ENCODE measurements at regions not wholly inside any gene's neighbourhood (a gene's known extent, or its start where the extent isn't known, plus 50 kb on each side); places are given as distances from the start of the nearest gene placed in this dataset.

DNA sequence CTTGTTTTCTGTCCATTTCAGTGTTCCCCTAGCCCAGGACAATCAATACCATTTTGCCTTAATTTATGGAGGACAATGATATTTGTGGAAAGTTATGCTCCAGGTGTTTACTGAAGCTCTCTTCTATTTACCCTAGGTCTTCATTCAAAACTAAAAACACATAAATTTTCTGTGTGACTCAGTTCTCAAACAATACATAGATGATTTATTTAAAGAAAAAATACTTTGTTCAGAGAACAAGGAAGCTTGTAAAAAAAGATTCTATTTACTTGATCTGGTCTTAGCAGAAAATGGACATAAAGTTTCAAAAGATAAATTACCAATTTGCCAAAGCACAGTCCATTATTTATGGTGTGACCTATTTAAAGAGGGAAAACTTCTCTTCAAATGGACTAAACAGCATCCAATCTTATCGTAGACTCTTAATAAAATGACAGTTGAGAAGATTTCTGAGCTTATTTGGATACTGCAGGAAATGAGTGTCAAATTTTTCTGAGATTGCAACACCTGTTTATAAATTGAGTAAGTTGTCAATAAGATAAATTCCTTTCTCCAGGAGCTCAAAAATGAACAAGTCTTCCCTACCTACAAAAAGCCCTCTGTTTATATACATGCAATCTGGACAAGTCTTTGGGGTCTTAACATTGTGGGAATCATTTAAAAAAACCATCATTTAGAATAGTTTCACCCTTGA is 627.2 kb downstream of the PSAT1 start:
- H3K27ac ChIP-seq (ENCODE audit: low read depth, low read length) = no peak overlapping the region
- no peaks in the 10 kb centered on the region for H3K4me1 ChIP-seq (ENCODE audit: control insufficient read depth, insufficient read depth, low read length)
- no peak overlapping the region for H3K9ac ChIP-seq (ENCODE audit: low read depth, low read length)
- no peaks in the 10 kb centered on the region for H3K9me3 ChIP-seq (ENCODE audit: control insufficient read depth, insufficient read depth, low read length)
- no peak overlapping the region for H3K4me3 ChIP-seq (ENCODE audit: low read depth, low read length)
- no peaks in the 10 kb centered on the region for H3K36me3 ChIP-seq (ENCODE audit: control insufficient read depth, insufficient read depth, low read length)
- H3K27me3 ChIP-seq (ENCODE audit: control insufficient read depth, insufficient read depth, low read length) = no peaks in the 10 kb centered on the region

DNA sequence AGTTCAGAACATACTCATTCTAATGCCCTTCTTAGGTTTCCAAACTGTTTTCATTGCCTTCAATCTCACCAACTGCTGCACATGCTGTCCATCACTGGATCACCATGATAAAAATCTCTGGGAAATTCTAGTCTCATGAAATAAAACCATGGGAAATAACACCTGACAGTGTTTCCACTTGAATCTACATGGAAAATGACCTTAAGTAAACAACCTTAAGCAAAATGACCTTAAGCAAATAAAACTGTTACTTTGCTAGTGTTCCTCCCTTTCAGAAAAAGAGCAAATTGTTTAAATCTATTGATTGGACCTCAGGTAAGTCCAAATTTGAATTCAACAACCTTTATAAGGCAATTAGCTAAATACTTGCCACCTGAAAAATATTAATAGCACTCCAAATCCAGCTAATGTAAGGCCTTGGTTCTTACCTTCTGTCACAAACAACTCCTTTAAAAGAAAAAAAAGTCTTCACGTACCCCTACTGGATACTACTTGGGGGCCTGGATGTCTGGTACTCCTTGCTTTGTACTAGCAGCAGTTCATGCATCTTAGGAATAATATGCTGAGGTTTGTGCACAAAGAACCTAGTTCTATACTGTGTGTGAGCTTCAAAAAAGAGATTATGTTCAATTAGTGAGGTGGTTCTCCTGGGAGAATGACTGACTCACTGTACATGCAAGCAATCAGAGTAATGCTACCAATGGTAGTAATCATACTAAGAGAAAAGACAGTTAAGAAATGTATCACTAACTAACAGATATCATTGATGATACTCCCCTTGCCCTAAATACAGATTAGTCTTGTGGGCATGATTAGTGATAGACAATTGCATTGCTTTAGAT is 630.4 kb downstream of the PSAT1 start:
- no peaks in the 10 kb centered on the region for H3K27me3 ChIP-seq (ENCODE audit: control insufficient read depth, insufficient read depth, low read length)
- no peak overlapping the region for H3K27ac ChIP-seq (ENCODE audit: low read depth, low read length)
- H3K4me1 ChIP-seq (ENCODE audit: control insufficient read depth, insufficient read depth, low read length) = no peaks in the 10 kb centered on the region
- H3K36me3 ChIP-seq (ENCODE audit: control insufficient read depth, insufficient read depth, low read length) = no peaks in the 10 kb centered on the region
- no peak overlapping the region for H3K9ac ChIP-seq (ENCODE audit: low read depth, low read length)
- H3K9me3 ChIP-seq (ENCODE audit: control insufficient read depth, insufficient read depth, low read length) = peaks cover 3% of the 10 kb centered on the region; the same call in 1 of the 2 replicates
- H3K4me3 ChIP-seq (ENCODE audit: low read depth, low read length) = no peak overlapping the region

DNA sequence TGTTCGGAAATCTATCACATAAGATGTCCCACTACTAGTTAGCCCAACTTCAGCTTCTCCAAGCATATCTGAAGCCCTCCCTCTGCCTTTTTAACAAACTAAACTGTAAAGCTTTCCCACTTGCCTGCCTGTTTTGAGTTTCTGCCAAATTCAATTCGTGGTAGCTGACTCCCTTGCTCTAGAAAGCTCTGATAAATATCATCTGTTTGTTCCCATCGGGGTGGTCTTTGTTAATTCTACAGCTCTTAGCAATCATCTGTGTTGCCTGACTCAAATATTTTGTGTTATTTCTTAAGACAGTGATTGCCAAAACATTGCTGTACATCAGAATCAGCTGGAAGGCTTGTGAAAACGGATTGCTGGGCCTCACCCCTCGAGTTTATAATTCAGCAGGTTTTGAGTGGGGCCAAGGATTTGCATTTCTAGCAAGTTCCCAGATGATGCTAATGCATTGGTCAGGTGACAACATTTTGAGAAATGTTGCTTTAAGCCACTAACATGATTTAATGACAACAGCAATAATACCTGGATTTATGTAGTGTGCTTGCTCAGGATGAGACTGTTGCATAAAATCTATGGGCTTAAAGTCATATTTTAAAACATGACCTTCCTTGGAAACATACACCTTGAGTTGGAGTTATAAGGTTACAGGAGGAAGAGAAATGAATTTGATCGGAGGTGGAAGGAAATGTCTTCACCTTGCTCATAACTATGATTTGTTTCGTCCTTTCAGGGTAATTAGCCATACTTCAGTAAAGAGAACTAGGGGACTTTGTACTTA is 631.9 kb downstream of the PSAT1 start:
- no peak overlapping the region for H3K27ac ChIP-seq (ENCODE audit: low read depth, low read length)
- H3K9ac ChIP-seq (ENCODE audit: low read depth, low read length) = no peak overlapping the region
- H3K4me1 ChIP-seq (ENCODE audit: control insufficient read depth, insufficient read depth, low read length) = no peaks in the 10 kb centered on the region

GRCh38 chr9:78930281-78930680 is 633.4 kb downstream of the PSAT1 start:
- Histone ChIP-seq H3K27me3 (ENCODE audit: control insufficient read depth, insufficient read depth, low read length) (no peaks in the 10 kb centered on the region), H3K4me3 (ENCODE audit: low read depth, low read length) (no peak overlapping the region), H3K36me3 (ENCODE audit: control insufficient read depth, insufficient read depth, low read length) (no peaks in the 10 kb centered on the region), H3K4me1 (ENCODE audit: control insufficient read depth, insufficient read depth, low read length) (no peaks in the 10 kb centered on the region), H3K9me3 (ENCODE audit: control insufficient read depth, insufficient read depth, low read length) (peaks cover 3% of the 10 kb centered on the region; the same call in 1 of the 2 replicates), H3K9ac (ENCODE audit: low read depth, low read length) (no peak overlapping the region), H3K27ac (ENCODE audit: low read depth, low read length) (no peak overlapping the region)

More for the DNA sequence above, 631.9 kb downstream of the PSAT1 start:
- Histone ChIP-seq H3K36me3 (ENCODE audit: control insufficient read depth, insufficient read depth, low read length) (no peaks in the 10 kb centered on the region), H3K27me3 (ENCODE audit: control insufficient read depth, insufficient read depth, low read length) (no peaks in the 10 kb centered on the region), H3K4me3 (ENCODE audit: low read depth, low read length) (no peak overlapping the region), H3K9me3 (ENCODE audit: control insufficient read depth, insufficient read depth, low read length) (peaks cover 3% of the 10 kb centered on the region; the same call in 1 of the 2 replicates)

- no peaks in the 10 kb centered on the region for H3K4me1 ChIP-seq (ENCODE audit: control insufficient read depth, insufficient read depth, low read length)
- H3K36me3 ChIP-seq (ENCODE audit: control insufficient read depth, insufficient read depth, low read length) = no peaks in the 10 kb centered on the region
- H3K27ac ChIP-seq (ENCODE audit: low read depth, low read length) = no peak overlapping the region
- H3K4me3 ChIP-seq (ENCODE audit: low read depth, low read length) = no peak overlapping the region
- H3K9me3 ChIP-seq (ENCODE audit: control insufficient read depth, insufficient read depth, low read length) = peaks cover 3% of the 10 kb centered on the region; the same call in 1 of the 2 replicates
- H3K9ac ChIP-seq (ENCODE audit: low read depth, low read length) = no peak overlapping the region
- H3K27me3 ChIP-seq (ENCODE audit: control insufficient read depth, insufficient read depth, low read length) = no peaks in the 10 kb centered on the region
Measured at GRCh38 chr9:78932849-78933627, 636.1 kb downstream of the PSAT1 start.

GRCh38 chr9:78934880-78935279 is 636.9 kb upstream of the TLE4 start:
- H3K9me3 ChIP-seq (ENCODE audit: control insufficient read depth, insufficient read depth, low read length) = peaks cover 3% of the 10 kb centered on the region; the same call in 1 of the 2 replicates
- no peaks in the 10 kb centered on the region for H3K36me3 ChIP-seq (ENCODE audit: control insufficient read depth, insufficient read depth, low read length)
- no peak overlapping the region for H3K9ac ChIP-seq (ENCODE audit: low read depth, low read length)
- no peaks in the 10 kb centered on the region for H3K27me3 ChIP-seq (ENCODE audit: control insufficient read depth, insufficient read depth, low read length)
- no peak overlapping the region for H3K27ac ChIP-seq (ENCODE audit: low read depth, low read length)
- H3K4me3 ChIP-seq (ENCODE audit: low read depth, low read length) = no peak overlapping the region
- H3K4me1 ChIP-seq (ENCODE audit: control insufficient read depth, insufficient read depth, low read length) = no peaks in the 10 kb centered on the region

DNA sequence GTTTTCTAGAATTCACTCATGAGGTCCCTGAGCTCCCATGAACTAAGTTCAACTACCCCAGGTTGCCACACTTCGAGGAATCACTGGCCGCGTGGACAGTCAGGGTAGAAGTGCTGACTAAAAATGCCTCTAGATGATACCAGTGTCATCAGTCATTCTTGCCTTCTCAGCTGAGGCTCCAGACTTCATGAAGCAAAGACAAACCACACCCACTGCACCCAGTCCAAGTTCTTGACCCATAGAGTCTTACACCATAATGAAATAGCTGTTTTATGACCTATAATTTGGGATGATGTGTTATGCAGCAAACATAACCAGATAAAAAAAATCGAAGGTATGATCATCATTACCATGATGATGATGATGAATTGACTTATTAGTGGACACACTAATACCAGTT is 632.9 kb upstream of the TLE4 start:
- no peak overlapping the region for H3K27ac ChIP-seq (ENCODE audit: low read depth, low read length)
- no peaks in the 10 kb centered on the region for H3K4me1 ChIP-seq (ENCODE audit: control insufficient read depth, insufficient read depth, low read length)
- H3K9me3 ChIP-seq (ENCODE audit: control insufficient read depth, insufficient read depth, low read length) = no peaks in the 10 kb centered on the region
- H3K4me3 ChIP-seq (ENCODE audit: low read depth, low read length) = no peak overlapping the region
- H3K9ac ChIP-seq (ENCODE audit: low read depth, low read length) = no peak overlapping the region
- H3K36me3 ChIP-seq (ENCODE audit: control insufficient read depth, insufficient read depth, low read length) = no peaks in the 10 kb centered on the region
- H3K27me3 ChIP-seq (ENCODE audit: control insufficient read depth, insufficient read depth, low read length) = no peaks in the 10 kb centered on the region

DNA sequence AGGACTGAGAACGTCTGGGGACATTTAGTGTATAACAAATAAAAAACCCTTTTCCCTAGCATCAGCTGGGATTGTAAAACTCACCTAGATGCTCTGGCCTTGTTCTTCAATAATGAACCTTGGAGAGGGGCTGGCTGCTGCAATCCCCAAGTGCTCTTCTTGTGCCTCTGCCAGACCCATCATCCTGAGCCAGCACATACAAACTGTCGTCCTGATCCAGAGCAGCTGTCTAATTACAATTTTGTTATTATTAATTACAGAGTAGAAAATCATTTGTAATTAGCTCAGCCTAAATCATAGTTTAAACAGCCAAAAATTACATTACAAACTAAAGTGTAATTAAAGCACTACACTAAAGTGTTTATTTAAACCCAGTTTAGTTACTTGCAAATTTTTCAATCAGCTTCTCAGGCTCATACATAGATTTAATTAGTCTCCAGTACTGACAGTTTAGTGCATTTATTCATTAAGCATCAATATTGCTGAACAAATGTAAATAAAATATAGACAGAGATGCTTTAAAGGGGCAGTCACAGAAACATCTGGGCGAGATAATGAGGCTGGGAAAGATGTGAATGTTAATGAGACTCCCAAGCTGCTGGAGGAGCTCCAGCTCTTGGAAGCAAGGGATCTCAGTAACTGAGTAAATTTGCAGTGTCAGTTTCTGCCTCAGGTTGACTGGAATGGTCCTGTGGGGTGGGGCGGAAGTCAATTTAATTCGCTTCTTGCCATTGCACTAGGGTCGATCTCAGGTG is 632.3 kb upstream of the TLE4 start:
- no peaks in the 10 kb centered on the region for H3K36me3 ChIP-seq (ENCODE audit: control insufficient read depth, insufficient read depth, low read length)

DNA sequence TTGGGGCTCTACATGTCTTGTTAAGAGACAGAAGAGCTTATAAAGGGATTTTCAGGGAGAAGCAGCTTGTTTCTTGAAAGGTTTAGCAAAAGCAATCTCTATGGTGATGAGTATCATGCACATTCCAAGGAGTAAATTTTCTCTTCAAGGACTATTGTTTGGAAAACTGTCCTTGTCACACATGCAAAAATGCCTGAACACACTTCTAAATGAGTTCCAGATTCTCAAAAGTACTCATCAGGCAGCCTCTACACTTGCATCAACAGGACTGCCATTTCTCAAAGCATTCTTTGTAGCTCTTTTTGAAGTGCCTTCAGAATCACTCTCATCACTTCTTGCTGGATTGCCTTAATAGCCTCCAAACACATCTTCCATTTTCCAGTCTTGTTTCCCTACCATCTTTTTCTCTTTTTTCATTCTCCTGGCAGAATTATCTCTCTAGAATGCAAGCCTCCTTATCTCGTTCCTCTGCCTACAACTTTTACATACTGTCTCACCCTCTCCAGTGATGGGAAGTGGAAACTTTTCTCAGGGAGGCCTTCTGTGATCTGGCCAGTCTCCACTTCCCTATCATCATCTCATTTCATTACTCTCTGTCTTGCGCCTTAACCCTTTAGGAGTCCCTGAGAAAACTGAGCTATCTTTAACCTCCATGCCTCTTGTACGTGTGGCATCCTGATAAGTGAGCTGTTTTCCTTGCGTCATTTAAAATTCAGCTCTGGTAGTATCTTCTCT is 631.5 kb upstream of the TLE4 start:
- Histone ChIP-seq H3K4me1 (ENCODE audit: control insufficient read depth, insufficient read depth, low read length) (no peaks in the 10 kb centered on the region), H3K9me3 (ENCODE audit: control insufficient read depth, insufficient read depth, low read length) (no peaks in the 10 kb centered on the region), H3K36me3 (ENCODE audit: control insufficient read depth, insufficient read depth, low read length) (no peaks in the 10 kb centered on the region), H3K27me3 (ENCODE audit: control insufficient read depth, insufficient read depth, low read length) (no peaks in the 10 kb centered on the region), H3K9ac (ENCODE audit: low read depth, low read length) (no peak overlapping the region), H3K27ac (ENCODE audit: low read depth, low read length) (no peak overlapping the region), H3K4me3 (ENCODE audit: low read depth, low read length) (no peak overlapping the region)

More for the DNA sequence above, 632.3 kb upstream of the TLE4 start:
- H3K9me3 ChIP-seq (ENCODE audit: control insufficient read depth, insufficient read depth, low read length) = no peaks in the 10 kb centered on the region
- H3K4me3 ChIP-seq (ENCODE audit: low read depth, low read length) = no peak overlapping the region
- no peaks in the 10 kb centered on the region for H3K4me1 ChIP-seq (ENCODE audit: control insufficient read depth, insufficient read depth, low read length)
- H3K9ac ChIP-seq (ENCODE audit: low read depth, low read length) = no peak overlapping the region
- no peak overlapping the region for H3K27ac ChIP-seq (ENCODE audit: low read depth, low read length)
- no peaks in the 10 kb centered on the region for H3K27me3 ChIP-seq (ENCODE audit: control insufficient read depth, insufficient read depth, low read length)

All from HUES48 (cell line).